ENCODE measurements at regions not wholly inside any gene's neighbourhood (a gene's known extent, or its start where the extent isn't known, plus 50 kb on each side); places are given as distances from the start of the nearest gene placed in this dataset.

GRCh38 chr3:76768912-76769311, 271.0 kb upstream of the ROBO2 start:
- CTCF ChIA-PET (ENCODE audit: partially characterized antibody): no interaction called here
- TF ChIP-seq KDM1A (IDR thresholded peaks at IDR 0.05; ENCODE audit: borderline replicate concordance, low read length) (no peak), POLR2AphosphoS5 (IDR thresholded peaks at IDR 0.05; ENCODE audit: low read depth, low read length) (no peak), SP4 (IDR thresholded peaks at IDR 0.05; ENCODE audit: low read length) (no peak), USF2 (IDR thresholded peaks at IDR 0.05; ENCODE audit: low read length) (no peak), RBBP5 (IDR thresholded peaks at IDR 0.05; ENCODE audit: borderline replicate concordance, low read depth, low read length) (no peak), FOSL1 (IDR thresholded peaks at IDR 0.05; ENCODE audit: insufficient read depth, low read depth, low read length) (no peak), PHF8 (conservative IDR thresholded peaks at IDR 0.05; ENCODE audit: low read depth, low read length) (no peak), YY1 (IDR thresholded peaks at IDR 0.05; ENCODE audit: low read depth, low read length) (no peak), CBX8 (IDR thresholded peaks at IDR 0.05; ENCODE audit: borderline replicate concordance, low read depth, low read length) (no peak), MAX (IDR thresholded peaks at IDR 0.05) (no peak), EZH2 (IDR thresholded peaks at IDR 0.05; ENCODE audit: low read depth, low read length, severe bottlenecking) (no peak)

More at GRCh38 chr3:76768912-76769311, 271.0 kb upstream of the ROBO2 start:
- H3K36me3 ChIP-seq (ENCODE audit: control insufficient read depth in 2 of 4, insufficient read depth in 4 of 4, low read length in 3 of 4): no peaks in the 10 kb centered on the region
- no peak overlapping the region for H4K5ac ChIP-seq (ENCODE audit: insufficient read length, low read depth, low read length)
- no peak for DNase-seq (ENCODE audit: low read depth in 1 of 2, low spot score in 2 of 2)
- no peak overlapping the region for H3K14ac ChIP-seq (ENCODE audit: insufficient read length)
- no peaks in the 10 kb centered on the region for H3K27me3 ChIP-seq (replicated peaks in 1 of 4; ENCODE audit: control insufficient read depth in 3 of 4, extremely low read depth in 1 of 4, insufficient read depth in 3 of 4, low read length in 3 of 4)
- no peak overlapping the region for H3K23ac ChIP-seq (ENCODE audit: insufficient read length)
- H4K91ac ChIP-seq (replicated peaks; ENCODE audit: insufficient read length, low read length): no peak overlapping the region
- no peak overlapping the region for H2BK5ac ChIP-seq (ENCODE audit: low read depth, low read length)
- H2BK20ac ChIP-seq (ENCODE audit: low read length): no peak overlapping the region
- no peak overlapping the region for H2BK12ac ChIP-seq (ENCODE audit: low read depth, low read length)
- WGBS, 2 experiments (ENCODE audit: extremely low coverage in 1 of 2, insufficient coverage in 1 of 2, insufficient read length in 1 of 2, insufficient replicate concordance in 2 of 2, low coverage in 1 of 2, low lambda C conversion rate in 2 of 2, missing lambda C conversion rate in 1 of 2): 91% methylated on average over 4 of the region's 4 CpGs; no CpG with 5 or more reads in 1 of the 2 experiments
- no peaks in the 10 kb centered on the region for H3K79me1 ChIP-seq (ENCODE audit: low read depth, low read length)
- no peak overlapping the region for H3K56ac ChIP-seq (replicated peaks; ENCODE audit: insufficient read length, low read depth, low read length)
- no peak overlapping the region for H4K8ac ChIP-seq (ENCODE audit: extremely low read depth, insufficient read depth, low read length)
- H3K4me1 ChIP-seq (replicated peaks in 1 of 4; ENCODE audit: control insufficient read depth in 3 of 4, insufficient read depth in 4 of 4, low read length in 3 of 4): no peaks in the 10 kb centered on the region
- no peak overlapping the region for H3K18ac ChIP-seq (ENCODE audit: extremely low read depth, low read length)
- no peak overlapping the region for H3K9ac ChIP-seq (replicated peaks in 1 of 4; ENCODE audit: extremely low read depth in 1 of 4, low read depth in 3 of 4, low read length in 3 of 4)
- H3K4ac ChIP-seq (replicated peaks; ENCODE audit: insufficient read length, low read depth, low read length): no peak overlapping the region
- no peaks in the 10 kb centered on the region for H3K79me2 ChIP-seq (ENCODE audit: control insufficient read depth in 1 of 2, insufficient read depth in 2 of 2, low read length in 2 of 2)
- H2AK5ac ChIP-seq (ENCODE audit: low read depth, low read length): no peak overlapping the region
- H4K20me1 ChIP-seq (replicated peaks in 1 of 2; ENCODE audit: control insufficient read depth in 1 of 2, insufficient read depth in 2 of 2, low read length in 2 of 2): no peaks in the 10 kb centered on the region
- no peak overlapping the region for H2BK120ac ChIP-seq (replicated peaks; ENCODE audit: low read depth, low read length)
- H3K4me2 ChIP-seq (ENCODE audit: insufficient read depth in 1 of 2, low read depth in 2 of 2, low read length in 2 of 2): no peak overlapping the region
- no peak overlapping the region for H2AFZ ChIP-seq (ENCODE audit: low read length)
- H2BK15ac ChIP-seq (ENCODE audit: low read length): no peak overlapping the region
- no peaks in the 10 kb centered on the region for H3K9me3 ChIP-seq (ENCODE audit: insufficient read depth in 2 of 2, low read depth in 1 of 2, low read length in 1 of 2)
- H3K27ac ChIP-seq (ENCODE audit: low read depth, low read length): no peak overlapping the region
- no peak for FAIRE-seq
- no peaks in the 10 kb centered on the region for H3K23me2 ChIP-seq (ENCODE audit: low read depth, low read length)
- POLR2A ChIA-PET (ENCODE audit: partially characterized antibody): no interaction called here
- H3K4me3 ChIP-seq (ENCODE audit: extremely low read depth in 1 of 4, insufficient read depth in 2 of 4, low read depth in 3 of 4, low read length in 4 of 4): no peak overlapping the region

Measured in H1 (cell line).